NCI-H774 (cell line): ENCODE measurements at regions not wholly inside any gene's neighbourhood (a gene's known extent, or its start where the extent isn't known, plus 50 kb on each side); places are given as distances from the start of the nearest gene placed in this dataset.

Experiments used
- DNase-seq: peaks from one replicate; lab custom pipeline; 2025; lab: John Stamatoyannopoulos, UW

- DNase-seq: no peak
Observed at GRCh38 chr17:33514369-33514768, 221.3 kb upstream of the ASIC2 start.

- DNase-seq: no peak
Observed at GRCh38 chr17:33515974-33516373, 222.9 kb upstream of the ASIC2 start.

- DNase-seq: no peak
Observed at GRCh38 chr17:33516645-33517044, 223.6 kb upstream of the ASIC2 start.

GRCh38 chr17:33517746-33518145 is 224.7 kb upstream of the ASIC2 start:
- DNase-seq: no peak

- no peak for DNase-seq
Observed at GRCh38 chr17:33519692-33520091, 226.6 kb upstream of the ASIC2 start.

- no peak for DNase-seq
Observed at GRCh38 chr17:33520426-33521330, 227.6 kb upstream of the ASIC2 start.

GRCh38 chr17:33521784-33522183 is 228.7 kb upstream of the ASIC2 start:
- no peak for DNase-seq

GRCh38 chr17:33522623-33523022 is 229.5 kb upstream of the ASIC2 start:
- no peak for DNase-seq

- no peak for DNase-seq
Observed at GRCh38 chr17:33523577-33523981, 230.5 kb upstream of the ASIC2 start.

GRCh38 chr17:33525186-33525585 is 232.1 kb upstream of the ASIC2 start:
- no peak for DNase-seq

GRCh38 chr17:33526717-33527116 is 233.6 kb upstream of the ASIC2 start:
- DNase-seq: no peak

- no peak for DNase-seq
Observed at GRCh38 chr17:33527290-33527689, 234.2 kb upstream of the ASIC2 start.

GRCh38 chr17:33528846-33529245 is 235.8 kb upstream of the ASIC2 start:
- DNase-seq: no peak

- DNase-seq: no peak
Observed at GRCh38 chr17:33529816-33530215, 236.7 kb upstream of the ASIC2 start.

- DNase-seq: no peak
Observed at GRCh38 chr17:33531311-33531710, 238.2 kb upstream of the ASIC2 start.

GRCh38 chr17:33534087-33534486 is 241.0 kb upstream of the ASIC2 start:
- DNase-seq: no peak

- DNase-seq: no peak
Observed at GRCh38 chr17:33545124-33545523, 252.0 kb upstream of the ASIC2 start.

- no peak for DNase-seq
Observed at GRCh38 chr17:33550261-33550660, 257.2 kb upstream of the ASIC2 start.

GRCh38 chr17:33551075-33551474 is 258.0 kb upstream of the ASIC2 start:
- DNase-seq: no peak

GRCh38 chr17:33551911-33552310 is 258.8 kb upstream of the ASIC2 start:
- no peak for DNase-seq

GRCh38 chr17:33560165-33560564 is 267.1 kb upstream of the ASIC2 start:
- no peak for DNase-seq

GRCh38 chr17:33560871-33561270 is 267.8 kb upstream of the ASIC2 start:
- DNase-seq: no peak

GRCh38 chr17:33561569-33562334 is 268.7 kb upstream of the ASIC2 start:
- DNase-seq: no peak
